Esophagus (tissue), 2 donors: ENCODE measurements at regions not wholly inside any gene's neighbourhood (a gene's known extent, or its start where the extent isn't known, plus 50 kb on each side); places are given as distances from the start of the nearest gene placed in this dataset.
"Not testable (repeated sequence)": the region's sequence is repeated elsewhere in the genome, so short reads cannot be mapped to it uniquely, and the experiment has no call there.

Experiments used
- H3K27ac ChIP-seq, 2 donors: one replicate each; pipeline ENCODE4 v1.5.1; 2013; ENCODE audit warnings: low read depth in 2 of 2, mild to moderate bottlenecking in 2 of 2, inconsistent platforms in 1 of 2, low read length in 1 of 2, moderate library complexity in 1 of 2
- H3K27me3 ChIP-seq, 2 donors: one replicate each; pipeline ENCODE4 v1.6.1; 2013; ENCODE audit warnings: low read length in 2 of 2, control low read depth in 1 of 2, mild to moderate bottlenecking in 1 of 2; ENCODE audit not compliant: insufficient read depth in 2 of 2, control insufficient read depth in 1 of 2
- H3K36me3 ChIP-seq, 2 donors: one replicate each; pipeline ENCODE4 v1.6.1; 2013; ENCODE audit warnings: low read length in 1 of 2; ENCODE audit not compliant: control insufficient read depth in 2 of 2, insufficient read depth in 2 of 2
- H3K4me1 ChIP-seq, 2 donors: one replicate each; pipeline ENCODE4 v1.6.1; 2013; ENCODE audit warnings: low read length in 1 of 2; ENCODE audit not compliant: control insufficient read depth in 2 of 2, insufficient read depth in 2 of 2
- H3K4me3 ChIP-seq, 2 donors: one replicate each; pipeline ENCODE4 v1.5.1; 2013; ENCODE audit warnings: low read length in 2 of 2, mild to moderate bottlenecking in 2 of 2, low read depth in 1 of 2, moderate library complexity in 1 of 2
- H3K9me3 ChIP-seq, 2 donors: one replicate each; pipeline ENCODE4 v1.6.1; 2013; ENCODE audit warnings: mild to moderate bottlenecking in 2 of 2, low read depth in 1 of 2, low read length in 1 of 2, moderate library complexity in 1 of 2; ENCODE audit not compliant: control insufficient read depth in 2 of 2, insufficient read depth in 1 of 2
- WGBS, 2 donors: extraction: QIAGEN DNeasy Blood & Tissue Kit; methylation state at CpG; one replicate each; pipeline ENCODE4 v1.1.7; 2013; 5-methylcytosine and 5-hydroxymethylcytosine counted together
- donor health status: healthy with polysubstance abuse.
- donor health status: Bipolar disorder and iron deficiency.

DNA sequence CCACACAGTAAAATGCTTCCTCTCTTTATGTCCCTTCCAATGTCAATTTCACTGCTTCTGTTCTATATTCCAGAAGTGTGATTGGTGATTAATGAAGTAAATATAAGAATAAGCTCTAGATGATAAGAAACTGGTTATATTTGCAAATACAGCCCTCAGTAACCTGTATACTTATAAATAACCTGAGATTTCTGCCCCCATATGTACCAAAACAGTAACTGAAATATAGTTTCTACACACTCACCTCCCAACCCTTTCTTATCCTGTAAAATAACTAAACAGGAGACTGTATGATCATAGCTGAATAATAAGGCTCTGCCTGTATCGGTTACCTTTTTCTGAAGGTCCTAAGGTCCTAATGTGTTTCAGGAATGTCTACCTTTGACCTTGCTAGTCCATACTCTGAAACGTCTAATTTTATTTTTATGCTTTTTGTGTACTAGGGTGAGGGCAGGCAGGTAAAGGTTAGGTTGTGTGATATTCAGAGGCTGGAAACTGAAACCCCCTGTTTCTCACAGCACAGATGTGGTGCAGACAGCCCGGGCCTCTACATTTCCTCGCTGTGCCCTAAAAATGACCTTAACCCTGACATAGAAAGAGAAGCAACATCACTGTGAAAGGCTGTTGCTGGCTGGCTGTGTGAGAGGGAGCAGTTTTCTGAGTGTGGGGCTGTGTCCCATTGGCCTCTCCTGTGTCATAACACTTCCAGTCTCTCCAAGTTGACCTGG is 378.8 kb downstream of the CENPW start:
- 54 to 55% methylated on average over 4 of the region's 4 CpGs for WGBS, 2 donors

DNA sequence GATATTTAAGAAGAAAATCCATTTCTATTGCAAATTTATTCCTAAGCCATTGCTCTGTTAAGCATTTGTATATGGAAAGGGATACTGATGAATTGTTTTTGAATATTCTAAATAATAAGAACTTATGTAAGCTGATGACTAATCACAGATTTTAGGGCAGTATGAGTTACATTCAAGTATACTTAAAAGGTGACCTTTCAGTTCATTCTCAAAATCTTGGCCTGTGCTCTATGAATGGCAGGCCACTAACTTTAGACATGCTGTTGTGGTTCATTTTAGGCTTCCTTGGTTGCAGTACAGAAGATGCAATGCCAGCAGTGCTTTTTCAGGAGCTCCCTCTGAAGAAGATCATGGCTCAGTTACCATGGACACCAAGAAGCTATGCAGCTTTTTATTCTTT is 380.4 kb downstream of the CENPW start:
- Histone ChIP-seq H3K4me1 (no peaks in the 10 kb centered on the region), H3K27ac (no peak overlapping the region), H3K4me3 (no peak overlapping the region), H3K27me3 (no peaks in the 10 kb centered on the region), H3K36me3 (no peaks in the 10 kb centered on the region), H3K9me3 (peaks cover 0 to 3% of the 10 kb centered on the region in 2 donors)

More for the DNA sequence above, 378.8 kb downstream of the CENPW start:
- no peaks in the 10 kb centered on the region for H3K27me3 ChIP-seq
- peaks cover 0 to 2% of the 10 kb centered on the region in 2 donors for H3K9me3 ChIP-seq
- H3K36me3 ChIP-seq: no peaks in the 10 kb centered on the region
- H3K4me3 ChIP-seq: no peak overlapping the region
- H3K4me1 ChIP-seq: no peaks in the 10 kb centered on the region
- no peak overlapping the region for H3K27ac ChIP-seq

- H3K9me3 ChIP-seq: peaks cover 0 to 3% of the 10 kb centered on the region in 2 donors
- no peak overlapping the region for H3K27ac ChIP-seq
- H3K4me1 ChIP-seq: no peaks in the 10 kb centered on the region
- 46 to 47% methylated on average over 1 of the region's 1 CpG for WGBS, 2 donors
- H3K4me3 ChIP-seq: no peak overlapping the region
- no peaks in the 10 kb centered on the region for H3K27me3 ChIP-seq
- no peaks in the 10 kb centered on the region for H3K36me3 ChIP-seq
Observed at GRCh38 chr6:126721581-126722160, 381.8 kb downstream of the CENPW start.

GRCh38 chr6:126722411-126722810 is 382.5 kb downstream of the CENPW start:
- WGBS, 2 donors: 56 to 65% methylated on average over 2 of the region's 2 CpGs
- Histone ChIP-seq H3K27me3 (no peaks in the 10 kb centered on the region), H3K4me1 (no peaks in the 10 kb centered on the region), H3K27ac (no peak overlapping the region), H3K9me3 (peaks cover 0 to 3% of the 10 kb centered on the region in 2 donors), H3K4me3 (no peak overlapping the region), H3K36me3 (no peaks in the 10 kb centered on the region)

- no peak overlapping the region for H3K27ac ChIP-seq
- no peak overlapping the region for H3K4me3 ChIP-seq
- WGBS, 2 donors: 91 to 92% methylated on average over 10 of the region's 10 CpGs
- no peaks in the 10 kb centered on the region for H3K36me3 ChIP-seq
- peaks cover 0 to 3% of the 10 kb centered on the region in 2 donors for H3K9me3 ChIP-seq
- H3K27me3 ChIP-seq: no peaks in the 10 kb centered on the region
- no peaks in the 10 kb centered on the region for H3K4me1 ChIP-seq
Observed at GRCh38 chr6:126723541-126724170, 383.7 kb downstream of the CENPW start.

GRCh38 chr6:126724821-126725220 is 384.9 kb downstream of the CENPW start:
- Histone ChIP-seq H3K27ac (no peak overlapping the region), H3K9me3 (peaks cover 0 to 3% of the 10 kb centered on the region in 2 donors), H3K36me3 (no peaks in the 10 kb centered on the region), H3K27me3 (no peaks in the 10 kb centered on the region), H3K4me1 (no peaks in the 10 kb centered on the region), H3K4me3 (no peak overlapping the region)
- WGBS, 2 donors: 67 to 76% methylated on average over 2 of the region's 2 CpGs

DNA sequence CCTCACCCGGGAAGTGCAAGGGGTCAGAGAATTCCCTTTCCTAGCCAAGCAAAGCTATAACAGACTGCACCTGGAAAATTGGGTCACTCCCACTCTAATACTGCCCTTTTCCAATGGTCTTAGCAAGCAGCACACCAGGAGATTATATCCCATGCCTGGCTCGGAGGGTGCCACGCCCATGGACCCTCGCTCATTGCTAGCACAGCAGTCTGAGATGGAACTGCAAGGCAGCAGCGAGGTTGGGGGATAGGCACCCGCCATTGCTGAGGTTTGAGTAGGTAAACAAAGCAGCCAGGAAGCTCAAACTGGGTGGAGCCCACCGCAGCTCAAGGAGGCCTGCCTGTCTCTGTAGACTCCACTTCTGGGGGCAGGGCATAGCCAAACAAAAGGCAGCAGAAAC is 386.5 kb downstream of the CENPW start:
- H3K36me3 ChIP-seq, H3K27ac ChIP-seq, H3K4me3 ChIP-seq, H3K4me1 ChIP-seq, H3K27me3 ChIP-seq, H3K9me3 ChIP-seq: not testable (repeated sequence)
- 67 to 76% methylated on average over 7 of the region's 7 CpGs for WGBS, 2 donors

DNA sequence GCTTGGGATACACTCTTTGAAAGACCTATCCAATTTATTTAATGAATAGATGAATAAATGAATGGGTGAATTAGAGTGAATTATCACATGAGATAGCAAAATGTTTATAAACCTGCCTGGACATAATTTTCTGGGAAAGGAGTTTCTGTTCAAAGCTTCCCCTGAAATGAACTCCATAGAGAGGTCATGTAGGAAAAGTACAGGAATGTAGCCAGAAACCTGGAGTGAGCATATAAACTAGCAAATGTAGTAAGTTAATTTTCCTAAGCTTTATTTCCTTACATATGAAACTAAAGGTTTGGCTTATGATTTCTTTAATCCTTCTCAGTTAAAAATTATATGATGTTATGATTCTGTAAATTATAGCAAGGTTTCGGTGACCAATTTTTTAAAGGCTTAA is 380.3 kb upstream of the RSPO3 start:
- H3K27ac ChIP-seq: no peak overlapping the region
- no peaks in the 10 kb centered on the region for H3K36me3 ChIP-seq
- 76 to 77% methylated on average over 1 of the region's 1 CpG for WGBS, 2 donors
- H3K4me1 ChIP-seq: no peaks in the 10 kb centered on the region
- H3K4me3 ChIP-seq: no peak overlapping the region
- no peaks in the 10 kb centered on the region for H3K27me3 ChIP-seq
- H3K9me3 ChIP-seq: no peaks in the 10 kb centered on the region

DNA sequence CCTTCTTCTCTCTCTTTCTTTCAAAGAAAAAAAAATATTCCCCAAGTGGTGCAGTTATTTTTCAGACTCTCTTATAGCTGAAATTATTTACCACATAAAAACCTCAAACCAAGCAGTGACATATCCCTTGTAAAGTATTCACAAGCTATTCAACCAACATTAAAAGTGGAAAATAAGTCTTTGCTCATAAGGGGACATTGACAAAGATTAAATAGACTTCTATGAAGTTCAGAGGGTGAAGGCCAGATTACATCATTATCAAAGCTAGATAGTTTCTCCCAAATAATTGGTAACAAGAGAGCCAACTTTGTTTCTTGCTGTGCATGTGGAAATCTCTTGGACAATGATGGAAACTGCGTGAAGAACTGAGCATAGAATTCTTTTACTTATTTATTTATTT is 379.8 kb upstream of the RSPO3 start:
- H3K9me3 ChIP-seq: no peaks in the 10 kb centered on the region
- H3K4me1 ChIP-seq: no peaks in the 10 kb centered on the region
- WGBS, 2 donors: 66 to 67% methylated on average over 1 of the region's 1 CpG
- H3K27me3 ChIP-seq: no peaks in the 10 kb centered on the region
- H3K4me3 ChIP-seq: no peak overlapping the region
- H3K36me3 ChIP-seq: no peaks in the 10 kb centered on the region
- no peak overlapping the region for H3K27ac ChIP-seq

DNA sequence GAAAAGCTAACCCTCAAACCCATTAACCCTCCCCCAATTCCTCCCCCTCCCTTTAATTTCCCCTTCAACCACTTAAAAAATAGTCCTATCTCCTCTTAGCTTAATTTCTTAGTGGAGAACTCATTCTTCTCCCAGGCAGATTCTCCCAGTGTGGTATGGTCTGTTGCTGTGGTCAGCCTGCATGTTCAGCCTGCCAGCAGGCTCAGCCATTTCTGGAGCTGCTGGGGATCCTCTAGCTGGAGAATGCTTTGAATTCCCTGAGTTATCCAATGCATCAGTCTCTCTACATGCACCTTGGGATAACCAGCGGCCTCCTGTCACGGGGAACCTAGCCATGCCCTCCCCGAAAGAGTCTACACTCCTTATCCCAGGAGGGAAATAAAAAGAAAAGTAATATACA is 375.4 kb upstream of the RSPO3 start:
- H3K36me3 ChIP-seq: no peaks in the 10 kb centered on the region
- no peaks in the 10 kb centered on the region for H3K4me1 ChIP-seq
- H3K4me3 ChIP-seq: no peak overlapping the region
- no peaks in the 10 kb centered on the region for H3K9me3 ChIP-seq
- 86% methylated on average over 3 of the region's 3 CpGs for WGBS, 2 donors
- no peak overlapping the region for H3K27ac ChIP-seq
- no peaks in the 10 kb centered on the region for H3K27me3 ChIP-seq
